Suprapubic skin (tissue), 3 donors: ENCODE measurements at regions not wholly inside any gene's neighbourhood (a gene's known extent, or its start where the extent isn't known, plus 50 kb on each side); places are given as distances from the start of the nearest gene placed in this dataset.

Source experiments
- CTCF ChIP-seq, 2 donors: fragments of 200-600 bp in 1 of 2; fragments of 450-650 bp in 1 of 2; sonication (generic) in 1 of 2; IDR thresholded peaks; one replicate each; pipeline ENCODE4 v1.5.1; 2016 to 2019; ENCODE audit warnings: antibody characterized with exemption in 2 of 2, mild to moderate bottlenecking in 1 of 2, moderate library complexity in 1 of 2
- POLR2A ChIP-seq, 2 donors: fragments of 450-650 bp; IDR thresholded peaks; one replicate each; pipeline ENCODE4 v1.6.1; 2017; ENCODE audit warnings: antibody characterized with exemption in 2 of 2, mild to moderate bottlenecking in 2 of 2, moderate library complexity in 2 of 2

DNA sequence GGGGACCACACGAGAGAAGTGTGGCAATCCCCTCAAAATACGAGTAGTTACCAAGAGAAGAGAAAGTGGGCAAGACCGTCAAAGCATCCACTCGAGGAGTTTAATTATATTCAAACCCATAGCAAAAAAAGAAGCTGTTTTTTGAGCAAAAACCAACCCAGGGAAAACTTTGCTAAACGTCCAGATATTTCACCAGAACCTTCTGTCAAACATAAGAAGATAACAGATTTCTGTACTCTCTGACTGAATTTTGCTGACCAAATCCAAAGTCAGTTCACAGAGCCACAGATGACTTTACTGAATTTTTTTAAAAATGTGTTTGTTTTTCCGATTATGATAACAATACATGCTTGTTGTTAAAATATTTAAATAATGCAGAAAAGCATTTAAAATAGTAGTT lies 145.6 kb upstream of the PTPN1 start:
- no peak for TF ChIP-seq CTCF (IDR thresholded peaks at IDR 0.05)
- no peak for TF ChIP-seq POLR2A (IDR thresholded peaks at IDR 0.05)
